NB4 (cell line): ENCODE measurements at regions not wholly inside any gene's neighbourhood (a gene's known extent, or its start where the extent isn't known, plus 50 kb on each side); places are given as distances from the start of the nearest gene placed in this dataset.

ENCODE experiments used
- DNase-seq: peaks from one replicate; pipeline ENCODE4 v3.0.0; 2010; ENCODE audit warnings: low read depth
- H3K4me3 ChIP-seq: one replicate; pipeline ENCODE4 v1.5.1; 2011; ENCODE audit warnings: mild to moderate bottlenecking, low read depth, low read length, moderate library complexity
- CTCF ChIP-seq: IDR thresholded peaks from one replicate; pipeline ENCODE4 v1.5.1; 2012; ENCODE audit warnings: low read depth, low read length
- MAX ChIP-seq: IDR thresholded peaks from 2 replicates; pipeline ENCODE4 v1.6.1; 2011; ENCODE audit warnings: low read depth, low read length
- MYC ChIP-seq: IDR thresholded peaks from 2 replicates; pipeline ENCODE4 v1.6.1; 2011; ENCODE audit warnings: low read depth, low read length
- POLR2A ChIP-seq: IDR thresholded peaks from 2 replicates; pipeline ENCODE4 v1.6.1; 2011; ENCODE audit warnings: mild to moderate bottlenecking; ENCODE audit not compliant: insufficient read length; ENCODE audit errors: extremely low read depth

- no peak overlapping the region for H3K4me3 ChIP-seq
- TF ChIP-seq POLR2A (no peak), CTCF (no peak), MYC (no peak), MAX (no peak)
- no peak for DNase-seq
Measured at GRCh38 chr18:28692337-28692736, 515.4 kb upstream of the CDH2 start.

GRCh38 chr18:28691496-28691840 is 514.5 kb upstream of the CDH2 start:
- no peak for TF ChIP-seq POLR2A
- TF ChIP-seq CTCF = no peak
- DNase-seq = no peak
- H3K4me3 ChIP-seq = no peak overlapping the region

GRCh38 chr18:28690836-28691495 is 514.0 kb upstream of the CDH2 start:
- H3K4me3 ChIP-seq = no peak overlapping the region
- TF ChIP-seq CTCF = no peak
- no peak for TF ChIP-seq MAX
- TF ChIP-seq POLR2A = no peak
- TF ChIP-seq MYC = no peak
- DNase-seq = no peak

- TF ChIP-seq CTCF (no peak), MYC (no peak), POLR2A (no peak), MAX (no peak)
- no peak for DNase-seq
- no peak overlapping the region for H3K4me3 ChIP-seq
Measured at GRCh38 chr18:28690100-28690499, 513.2 kb upstream of the CDH2 start.

GRCh38 chr18:28689588-28689987 is 512.7 kb upstream of the CDH2 start:
- no peak for DNase-seq

More at GRCh38 chr18:28689588-28689987, 512.7 kb upstream of the CDH2 start:
- TF ChIP-seq MYC = no peak
- TF ChIP-seq MAX = no peak
- TF ChIP-seq CTCF = no peak
- H3K4me3 ChIP-seq = no peak overlapping the region
